ENCODE measurements at regions not wholly inside any gene's neighbourhood (a gene's known extent, or its start where the extent isn't known, plus 50 kb on each side); places are given as distances from the start of the nearest gene placed in this dataset.

- TF ChIP-seq ELF4 (IDR thresholded peaks at IDR 0.05) (no peak), TARDBP (IDR thresholded peaks at IDR 0.05) (no peak), PKNOX1 (IDR thresholded peaks at IDR 0.05) (no peak), SP1 (IDR thresholded peaks at IDR 0.05) (no peak), FOXM1 (IDR thresholded peaks at IDR 0.05; ENCODE audit: borderline replicate concordance) (no peak), FOXA1 (IDR thresholded peaks at IDR 0.05) (no peak), BHLHE40 (IDR thresholded peaks at IDR 0.05; ENCODE audit: borderline replicate concordance) (no peak)
Measured at GRCh38 chr15:66648588-66648987, 53.4 kb upstream of the SMAD6 start.

Data from HEK293T (cell line).